MM.1S (cell line): ENCODE measurements at regions not wholly inside any gene's neighbourhood (a gene's known extent, or its start where the extent isn't known, plus 50 kb on each side); places are given as distances from the start of the nearest gene placed in this dataset.

ENCODE experiments used
- EZH2phosphoT487 ChIP-seq: fragments of 300-600 bp; sonication (generic); IDR thresholded peaks from 2 replicates; pipeline ENCODE4 v1.6.1; 2018; ENCODE audit warnings: antibody characterized with exemption, low read length
- TF ChIP-seq, protein P1 (sequence below): fragments of 300-600 bp; sonication (generic); IDR thresholded peaks from 2 replicates; pipeline ENCODE4 v1.5.1; 2016; ENCODE audit warnings: antibody characterized with exemption, low read length, mixed read lengths

DNA sequence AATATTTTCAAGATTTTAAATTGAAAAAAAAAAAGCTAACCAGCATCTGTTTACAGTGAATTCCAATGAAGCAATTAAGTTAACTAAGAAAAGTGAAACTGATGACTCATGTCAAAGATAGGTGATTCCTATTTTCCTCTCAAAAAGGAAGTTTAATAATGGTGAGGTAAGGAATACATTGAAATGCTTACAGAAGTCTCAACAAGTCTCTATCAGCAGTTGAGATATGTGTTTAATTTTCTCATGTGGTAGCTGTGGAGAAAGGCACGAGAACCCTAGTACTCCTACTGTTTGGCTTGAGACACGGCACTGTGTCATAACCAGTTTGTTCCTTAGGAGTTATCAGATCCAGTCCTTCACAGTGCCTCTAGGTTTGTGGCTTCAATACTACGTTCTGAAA, 114.5 kb downstream of the SLC25A46 start:
- TF ChIP-seq, protein P1, sequence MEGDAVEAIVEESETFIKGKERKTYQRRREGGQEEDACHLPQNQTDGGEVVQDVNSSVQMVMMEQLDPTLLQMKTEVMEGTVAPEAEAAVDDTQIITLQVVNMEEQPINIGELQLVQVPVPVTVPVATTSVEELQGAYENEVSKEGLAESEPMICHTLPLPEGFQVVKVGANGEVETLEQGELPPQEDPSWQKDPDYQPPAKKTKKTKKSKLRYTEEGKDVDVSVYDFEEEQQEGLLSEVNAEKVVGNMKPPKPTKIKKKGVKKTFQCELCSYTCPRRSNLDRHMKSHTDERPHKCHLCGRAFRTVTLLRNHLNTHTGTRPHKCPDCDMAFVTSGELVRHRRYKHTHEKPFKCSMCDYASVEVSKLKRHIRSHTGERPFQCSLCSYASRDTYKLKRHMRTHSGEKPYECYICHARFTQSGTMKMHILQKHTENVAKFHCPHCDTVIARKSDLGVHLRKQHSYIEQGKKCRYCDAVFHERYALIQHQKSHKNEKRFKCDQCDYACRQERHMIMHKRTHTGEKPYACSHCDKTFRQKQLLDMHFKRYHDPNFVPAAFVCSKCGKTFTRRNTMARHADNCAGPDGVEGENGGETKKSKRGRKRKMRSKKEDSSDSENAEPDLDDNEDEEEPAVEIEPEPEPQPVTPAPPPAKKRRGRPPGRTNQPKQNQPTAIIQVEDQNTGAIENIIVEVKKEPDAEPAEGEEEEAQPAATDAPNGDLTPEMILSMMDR, result no peak
- no peak for TF ChIP-seq EZH2phosphoT487
